ENCODE measurements at regions not wholly inside any gene's neighbourhood (a gene's known extent, or its start where the extent isn't known, plus 50 kb on each side); places are given as distances from the start of the nearest gene placed in this dataset.
"Not testable (repeated sequence)": the region's sequence is repeated elsewhere in the genome, so short reads cannot be mapped to it uniquely, and the experiment has no call there.

DNA sequence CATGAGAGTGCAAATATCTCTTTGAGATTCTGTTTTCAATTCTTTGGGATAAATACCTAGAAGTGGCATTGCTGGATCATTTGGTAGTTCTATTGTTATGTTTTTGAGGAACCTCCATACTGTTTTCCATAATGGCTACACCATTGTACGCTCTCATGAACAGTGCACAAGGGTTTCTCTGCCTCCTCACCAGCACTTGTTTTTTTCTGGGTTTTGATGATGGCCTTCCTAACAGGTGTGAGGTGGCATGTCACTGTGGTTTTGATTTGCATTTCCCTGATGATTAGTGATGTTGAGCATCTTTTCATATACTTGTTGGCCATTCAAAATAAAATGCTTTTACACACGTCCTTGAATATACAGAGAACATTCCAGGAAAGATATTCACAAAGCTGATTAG is 96.2 kb downstream of the CDRT15L2 start:
- not testable (repeated sequence) for H3K9me3 ChIP-seq (ENCODE audit: control insufficient read depth in 4 of 4, insufficient read depth in 3 of 4, low read length in 3 of 4); H3K27me3 ChIP-seq (ENCODE audit: control insufficient read depth in 3 of 3, insufficient read depth in 3 of 3, low read length in 2 of 3); ATAC-seq (ENCODE audit: insufficient read depth, low FRiP score); H3K36me3 ChIP-seq (ENCODE audit: control insufficient read depth in 4 of 4, insufficient read depth in 4 of 4, low read length in 4 of 4); H3K9ac ChIP-seq (ENCODE audit: insufficient read depth in 1 of 2, low read length in 2 of 2); DNase-seq; H3K4me1 ChIP-seq (ENCODE audit: control insufficient read depth in 5 of 5, insufficient read depth in 5 of 5, low read length in 5 of 5); H3K27ac ChIP-seq (ENCODE audit: low read depth in 1 of 2, low read length in 1 of 2); H3K4me3 ChIP-seq
- WGBS, 2 donors: 64 to 79% methylated on average over 2 of the region's 2 CpGs

DNA sequence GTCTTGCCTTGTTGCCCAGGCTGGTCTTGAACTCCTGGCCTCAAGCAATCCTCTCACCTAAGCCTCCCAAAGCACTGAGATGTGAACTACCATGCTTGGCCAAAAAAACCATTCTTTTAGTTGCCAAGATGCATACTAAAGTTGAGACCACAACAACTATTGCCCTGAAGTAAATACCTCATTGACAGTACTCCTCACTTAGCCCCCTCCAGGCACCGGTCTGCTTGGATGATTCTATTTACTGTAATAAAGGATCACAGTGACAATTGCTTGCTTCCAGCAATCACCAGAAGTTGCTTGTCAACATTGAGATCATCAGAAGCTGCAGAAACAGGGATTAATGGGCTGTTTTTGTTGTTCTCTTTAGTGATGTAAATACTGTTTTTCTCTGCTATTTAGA is 97.1 kb downstream of the CDRT15L2 start:
- not testable (repeated sequence) for H3K4me3 ChIP-seq; DNase-seq; ATAC-seq (ENCODE audit: insufficient read depth, low FRiP score); H3K4me1 ChIP-seq (ENCODE audit: control insufficient read depth in 5 of 5, insufficient read depth in 5 of 5, low read length in 5 of 5); H3K27me3 ChIP-seq (ENCODE audit: control insufficient read depth in 3 of 3, insufficient read depth in 3 of 3, low read length in 2 of 3); H3K9me3 ChIP-seq (ENCODE audit: control insufficient read depth in 4 of 4, insufficient read depth in 3 of 4, low read length in 3 of 4); H3K27ac ChIP-seq (ENCODE audit: low read depth in 1 of 2, low read length in 1 of 2); H3K9ac ChIP-seq (ENCODE audit: insufficient read depth in 1 of 2, low read length in 2 of 2); H3K36me3 ChIP-seq (ENCODE audit: control insufficient read depth in 4 of 4, insufficient read depth in 4 of 4, low read length in 4 of 4)
- WGBS, 2 donors: 74 to 89% methylated on average over 1 of the region's 1 CpG

DNA sequence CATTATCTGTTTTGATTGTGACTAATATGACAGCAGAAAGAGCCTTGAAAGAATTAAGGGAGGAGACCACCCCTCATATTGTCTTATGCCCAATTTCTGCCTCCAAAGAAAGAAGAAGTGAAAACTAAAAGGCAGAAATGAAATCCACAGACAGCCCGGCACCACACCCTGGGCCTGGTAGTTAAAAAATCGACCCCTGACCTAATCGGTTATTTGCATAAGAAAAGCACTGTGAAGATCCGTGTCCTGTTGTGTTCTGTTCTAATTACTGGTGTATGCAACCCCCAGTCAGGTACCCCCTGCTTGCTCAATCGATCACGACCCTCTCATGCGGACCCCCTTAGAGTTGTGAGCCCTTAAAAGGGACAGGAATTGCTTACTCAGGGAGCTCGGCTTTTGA is 97.9 kb downstream of the CDRT15L2 start:
- DNase-seq; H3K9ac ChIP-seq (ENCODE audit: insufficient read depth in 1 of 2, low read length in 2 of 2); H3K9me3 ChIP-seq (ENCODE audit: control insufficient read depth in 4 of 4, insufficient read depth in 3 of 4, low read length in 3 of 4); H3K27ac ChIP-seq (ENCODE audit: low read depth in 1 of 2, low read length in 1 of 2); H3K27me3 ChIP-seq (ENCODE audit: control insufficient read depth in 3 of 3, insufficient read depth in 3 of 3, low read length in 2 of 3); H3K36me3 ChIP-seq (ENCODE audit: control insufficient read depth in 4 of 4, insufficient read depth in 4 of 4, low read length in 4 of 4); H3K4me3 ChIP-seq; H3K4me1 ChIP-seq (ENCODE audit: control insufficient read depth in 5 of 5, insufficient read depth in 5 of 5, low read length in 5 of 5); ATAC-seq (ENCODE audit: insufficient read depth, low FRiP score): not testable (repeated sequence)
- WGBS, 2 donors: 84 to 86% methylated on average over 8 of the region's 8 CpGs

DNA sequence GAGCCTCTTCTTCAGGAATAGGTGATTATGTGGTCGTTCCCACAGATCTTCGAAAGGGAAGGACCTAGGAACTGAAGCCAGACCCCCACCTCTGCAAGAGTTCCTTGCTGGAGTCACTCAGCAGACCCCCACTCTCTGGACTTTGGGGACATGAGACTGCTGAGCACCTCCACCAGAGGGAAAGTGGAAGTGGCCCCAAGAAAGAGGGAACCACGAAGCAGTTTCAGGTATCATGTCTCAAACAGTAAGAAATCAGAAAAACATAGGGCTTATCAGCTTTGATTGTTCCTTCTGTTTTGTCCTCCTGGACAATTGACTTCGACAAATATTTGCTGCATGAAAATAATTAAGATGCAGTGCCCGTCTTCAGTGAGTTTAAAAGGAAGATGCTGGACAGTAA is 98.9 kb downstream of the CDRT15L2 start:
- H3K9ac ChIP-seq (ENCODE audit: insufficient read depth in 1 of 2, low read length in 2 of 2); H3K4me1 ChIP-seq (ENCODE audit: control insufficient read depth in 5 of 5, insufficient read depth in 5 of 5, low read length in 5 of 5); H3K36me3 ChIP-seq (ENCODE audit: control insufficient read depth in 4 of 4, insufficient read depth in 4 of 4, low read length in 4 of 4); ATAC-seq (ENCODE audit: insufficient read depth, low FRiP score); DNase-seq; H3K27ac ChIP-seq (ENCODE audit: low read depth in 1 of 2, low read length in 1 of 2); H3K4me3 ChIP-seq; H3K27me3 ChIP-seq (ENCODE audit: control insufficient read depth in 3 of 3, insufficient read depth in 3 of 3, low read length in 2 of 3); H3K9me3 ChIP-seq (ENCODE audit: control insufficient read depth in 4 of 4, insufficient read depth in 3 of 4, low read length in 3 of 4): not testable (repeated sequence)
- 79 to 81% methylated on average over 5 of the region's 5 CpGs for WGBS, 2 donors

DNA sequence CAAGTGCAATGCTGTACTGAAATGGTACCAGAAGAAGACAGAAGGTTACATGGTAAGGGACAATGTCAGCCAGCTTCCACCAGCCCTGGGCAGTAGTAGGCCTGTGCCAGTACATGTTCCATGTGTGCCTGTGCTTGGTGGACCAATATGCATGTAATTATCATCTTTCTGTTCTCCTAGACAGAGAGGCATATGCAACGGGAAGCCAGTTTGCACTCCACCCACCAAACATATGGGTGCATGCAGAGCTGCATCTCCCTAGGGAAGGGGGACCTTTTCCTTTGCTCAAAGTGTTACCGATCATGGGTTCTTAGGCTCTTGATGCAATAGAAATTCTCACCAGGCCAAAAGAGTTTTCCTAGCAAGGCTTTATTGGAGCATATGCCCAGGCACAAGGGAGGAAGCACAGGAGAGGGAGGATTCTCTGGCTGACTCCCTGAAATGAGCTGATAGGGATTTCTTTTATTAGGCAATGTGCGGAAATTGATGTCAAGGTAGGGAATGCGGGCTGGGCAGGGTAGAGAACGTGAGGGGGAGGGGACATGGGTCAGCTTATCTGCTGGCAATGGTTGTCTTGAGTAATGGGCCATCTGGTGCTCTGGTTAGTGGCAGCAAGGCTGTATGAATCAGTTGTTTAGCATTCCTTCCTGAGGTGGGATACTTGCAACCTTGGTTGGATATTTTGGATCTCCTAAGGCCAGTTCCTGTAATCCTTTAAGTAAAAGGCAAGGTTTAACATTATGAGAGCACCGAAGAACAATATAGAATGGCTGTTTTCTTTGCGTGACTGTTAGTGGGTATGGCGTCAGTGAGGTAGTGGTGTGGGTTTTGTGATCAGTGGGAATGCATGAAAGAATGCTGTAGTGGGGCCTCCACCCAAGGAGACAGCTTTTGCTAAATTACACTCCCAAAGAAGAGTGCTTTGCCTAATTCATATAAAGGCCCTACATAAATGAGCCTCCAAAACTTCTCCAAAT is 102.5 kb downstream of the CDRT15L2 start:
- ATAC-seq (ENCODE audit: insufficient read depth, low FRiP score); H3K36me3 ChIP-seq (ENCODE audit: control insufficient read depth in 4 of 4, insufficient read depth in 4 of 4, low read length in 4 of 4); H3K9ac ChIP-seq (ENCODE audit: insufficient read depth in 1 of 2, low read length in 2 of 2); DNase-seq; H3K27me3 ChIP-seq (ENCODE audit: control insufficient read depth in 3 of 3, insufficient read depth in 3 of 3, low read length in 2 of 3); H3K27ac ChIP-seq (ENCODE audit: low read depth in 1 of 2, low read length in 1 of 2); H3K9me3 ChIP-seq (ENCODE audit: control insufficient read depth in 4 of 4, insufficient read depth in 3 of 4, low read length in 3 of 4); H3K4me1 ChIP-seq (ENCODE audit: control insufficient read depth in 5 of 5, insufficient read depth in 5 of 5, low read length in 5 of 5); H3K4me3 ChIP-seq: not testable (repeated sequence)
- 88 to 91% methylated on average over 7 to 8 of the region's 8 CpGs for WGBS, 2 donors

DNA sequence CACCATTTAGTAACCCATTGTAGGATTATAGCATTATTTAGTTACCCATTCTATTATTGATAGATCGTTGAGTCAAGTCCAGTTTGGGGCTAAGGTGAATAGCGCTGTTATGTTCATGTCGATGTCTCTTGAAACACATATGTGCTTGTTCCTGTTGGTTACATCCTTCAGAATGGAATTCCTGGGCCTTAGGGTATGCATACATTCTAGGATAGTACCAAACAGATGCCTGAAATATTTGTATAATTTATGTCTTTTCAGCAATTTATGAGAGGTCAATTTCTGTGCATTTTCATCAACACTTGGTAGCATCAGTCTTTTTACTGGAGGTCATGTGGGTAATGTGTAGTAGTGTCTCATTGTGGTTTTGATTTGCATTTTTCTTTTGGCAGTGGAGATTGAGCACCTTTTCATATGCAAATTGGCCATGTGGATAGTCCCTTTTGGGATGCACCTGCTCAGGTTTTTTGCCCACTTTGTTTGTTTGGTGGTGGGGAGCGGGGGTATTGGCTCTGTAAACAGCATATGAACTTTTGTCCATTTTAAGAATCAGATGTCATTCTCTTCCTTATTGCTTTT is 104.2 kb downstream of the CDRT15L2 start:
- ATAC-seq (ENCODE audit: insufficient read depth, low FRiP score); H3K9ac ChIP-seq (ENCODE audit: insufficient read depth in 1 of 2, low read length in 2 of 2); H3K36me3 ChIP-seq (ENCODE audit: control insufficient read depth in 4 of 4, insufficient read depth in 4 of 4, low read length in 4 of 4); H3K27ac ChIP-seq (ENCODE audit: low read depth in 1 of 2, low read length in 1 of 2); H3K9me3 ChIP-seq (ENCODE audit: control insufficient read depth in 4 of 4, insufficient read depth in 3 of 4, low read length in 3 of 4); H3K4me1 ChIP-seq (ENCODE audit: control insufficient read depth in 5 of 5, insufficient read depth in 5 of 5, low read length in 5 of 5); H3K27me3 ChIP-seq (ENCODE audit: control insufficient read depth in 3 of 3, insufficient read depth in 3 of 3, low read length in 2 of 3); DNase-seq; H3K4me3 ChIP-seq: not testable (repeated sequence)
- 93 to 97% methylated on average over 3 of the region's 4 CpGs for WGBS, 2 donors

DNA sequence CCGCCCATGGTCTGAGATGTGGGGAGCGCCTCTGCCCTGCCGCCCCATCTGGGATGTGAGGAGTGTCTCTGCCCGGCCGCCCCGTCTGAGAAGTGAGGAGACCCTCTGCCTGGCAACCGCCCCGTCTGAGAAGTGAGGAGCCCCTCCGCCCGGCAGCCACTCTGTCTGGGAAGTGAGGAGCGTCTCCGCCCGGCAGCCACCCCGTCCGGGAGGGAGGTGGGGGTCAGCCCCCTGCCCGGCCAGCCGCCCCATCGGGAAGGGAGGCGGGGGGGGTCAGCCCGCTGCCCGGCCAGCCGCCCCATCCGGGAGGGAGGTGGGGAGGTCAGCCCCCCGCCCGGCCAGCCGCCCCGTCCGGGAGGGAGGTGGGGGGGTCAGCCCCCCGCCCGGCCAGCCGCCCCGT is 105.5 kb downstream of the CDRT15L2 start:
- not testable (repeated sequence) for DNase-seq

DNA sequence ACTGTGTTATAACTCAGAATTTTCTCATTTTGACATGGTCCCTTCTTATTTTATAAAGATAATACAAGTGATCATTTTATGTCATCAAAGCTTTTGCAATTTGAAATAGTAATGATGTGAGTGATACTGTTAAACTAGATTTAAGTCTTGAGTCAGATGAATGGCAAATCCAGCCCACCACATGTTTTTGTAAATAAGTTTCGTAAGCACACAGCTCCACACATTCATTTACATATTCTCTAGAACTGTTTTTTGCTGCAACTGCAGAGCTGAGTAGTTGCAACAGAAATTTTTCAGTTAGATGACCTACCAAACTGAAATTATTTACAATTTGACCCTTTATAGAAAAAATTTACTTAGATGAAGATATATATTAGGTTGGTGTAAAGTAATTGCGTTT is 108.1 kb downstream of the CDRT15L2 start:
- no CpG with 5 or more reads among the region's 2 CpGs for WGBS, 2 donors
- not testable (repeated sequence) for H3K4me3 ChIP-seq; ATAC-seq (ENCODE audit: insufficient read depth, low FRiP score)

More for the DNA sequence above, 105.5 kb downstream of the CDRT15L2 start:
- not testable (repeated sequence) for H3K4me3 ChIP-seq; H3K27me3 ChIP-seq (ENCODE audit: control insufficient read depth in 3 of 3, insufficient read depth in 3 of 3, low read length in 2 of 3); ATAC-seq (ENCODE audit: insufficient read depth, low FRiP score); H3K9me3 ChIP-seq (ENCODE audit: control insufficient read depth in 4 of 4, insufficient read depth in 3 of 4, low read length in 3 of 4); H3K36me3 ChIP-seq (ENCODE audit: control insufficient read depth in 4 of 4, insufficient read depth in 4 of 4, low read length in 4 of 4); H3K27ac ChIP-seq (ENCODE audit: low read depth in 1 of 2, low read length in 1 of 2); H3K9ac ChIP-seq (ENCODE audit: insufficient read depth in 1 of 2, low read length in 2 of 2); H3K4me1 ChIP-seq (ENCODE audit: control insufficient read depth in 5 of 5, insufficient read depth in 5 of 5, low read length in 5 of 5)
- WGBS, 2 donors: 98% methylated on average over 16 to 25 of the region's 32 CpGs

More for the DNA sequence above, 108.1 kb downstream of the CDRT15L2 start:
- DNase-seq; H3K9me3 ChIP-seq (ENCODE audit: control insufficient read depth in 4 of 4, insufficient read depth in 3 of 4, low read length in 3 of 4); H3K9ac ChIP-seq (ENCODE audit: insufficient read depth in 1 of 2, low read length in 2 of 2); H3K27ac ChIP-seq (ENCODE audit: low read depth in 1 of 2, low read length in 1 of 2); H3K4me1 ChIP-seq (ENCODE audit: control insufficient read depth in 5 of 5, insufficient read depth in 5 of 5, low read length in 5 of 5); H3K27me3 ChIP-seq (ENCODE audit: control insufficient read depth in 3 of 3, insufficient read depth in 3 of 3, low read length in 2 of 3); H3K36me3 ChIP-seq (ENCODE audit: control insufficient read depth in 4 of 4, insufficient read depth in 4 of 4, low read length in 4 of 4): not testable (repeated sequence)

Measured in lung (tissue), 9 donors.